ENCODE measurements at regions not wholly inside any gene's neighbourhood (a gene's known extent, or its start where the extent isn't known, plus 50 kb on each side); places are given as distances from the start of the nearest gene placed in this dataset.

- Histone ChIP-seq H3K4me1 (no peaks in the 10 kb centered on the region), H3K27me3 (replicated peaks; ENCODE audit: control insufficient read depth, insufficient read depth, low read length) (no peaks in the 10 kb centered on the region), H3K36me3 (ENCODE audit: control insufficient read depth, insufficient read depth, low read length) (no peaks in the 10 kb centered on the region), H3K4me3 (ENCODE audit: low read depth, low read length) (no peak overlapping the region), H3K9me3 (no peaks in the 10 kb centered on the region)
- Mint-ChIP-seq H3K9me3 (ENCODE audit: unreplicated experiment) (no peaks in the 10 kb centered on the region), H3K4me1 (ENCODE audit: low read depth, unreplicated experiment) (no peaks in the 10 kb centered on the region), H3K27ac (ENCODE audit: unreplicated experiment) (no peak overlapping the region), H3K27me3 (ENCODE audit: insufficient read depth, unreplicated experiment) (peaks cover 3% of the 10 kb centered on the region), H3K36me3 (ENCODE audit: insufficient read depth, unreplicated experiment) (no peaks in the 10 kb centered on the region), H3K4me3 (ENCODE audit: unreplicated experiment) (no peak overlapping the region)
- no peak for TF ChIP-seq CTCF (IDR thresholded peaks at IDR 0.05; ENCODE audit: insufficient read depth in 1 of 2, low read depth in 1 of 2, low read length in 1 of 2, severe bottlenecking in 1 of 2, unreplicated experiment in 1 of 2)
- BruUV-seq (replicated peaks): no TSS peak
- no peak for DNase-seq
- POLR2A ChIA-PET: no interaction called here
- CTCF ChIA-PET: no interaction called here
- intact Hi-C loops (cut with micrococcal nuclease; ENCODE audit: unreplicated experiment): no loop called here
These were observed 55.0 kb upstream of the FOXB1 start for GRCh38 chr15:59948924-59949613.

DNA sequence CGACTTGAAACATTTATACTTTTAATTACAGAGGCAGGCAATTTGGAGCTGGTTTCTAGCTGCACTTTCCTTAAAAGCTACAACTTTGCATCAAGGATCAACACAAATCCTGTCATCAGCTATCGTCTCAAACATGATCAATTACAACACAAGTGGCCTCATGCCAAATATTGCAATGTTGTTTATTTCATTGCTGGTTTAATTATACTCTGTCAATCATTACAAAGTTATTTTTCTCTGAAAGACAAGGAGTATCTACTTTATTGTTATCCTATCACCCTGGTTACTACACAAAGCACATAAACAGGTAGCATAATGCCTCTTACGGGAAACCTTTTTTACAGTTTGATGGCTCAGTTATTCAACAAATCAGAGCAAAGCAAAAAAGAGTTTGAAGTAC lies 58.0 kb upstream of the FOXB1 start:
- no peaks in the 10 kb centered on the region for H3K9me3 ChIP-seq
- no peak overlapping the region for H3K4me3 Mint-ChIP-seq (ENCODE audit: unreplicated experiment)
- H3K4me1 Mint-ChIP-seq (ENCODE audit: low read depth, unreplicated experiment): no peaks in the 10 kb centered on the region
- H3K4me1 ChIP-seq: no peaks in the 10 kb centered on the region
- no peak for DNase-seq
- TF ChIP-seq CTCF (IDR thresholded peaks at IDR 0.05; ENCODE audit: insufficient read depth in 1 of 2, low read depth in 1 of 2, low read length in 1 of 2, severe bottlenecking in 1 of 2, unreplicated experiment in 1 of 2): no peak
- H3K27ac Mint-ChIP-seq (ENCODE audit: unreplicated experiment): no peak overlapping the region
- no peaks in the 10 kb centered on the region for H3K36me3 ChIP-seq (ENCODE audit: control insufficient read depth, insufficient read depth, low read length)
- no peaks in the 10 kb centered on the region for H3K36me3 Mint-ChIP-seq (ENCODE audit: insufficient read depth, unreplicated experiment)
- BruUV-seq (replicated peaks): no TSS peak
- no peak overlapping the region for H3K4me3 ChIP-seq (ENCODE audit: low read depth, low read length)
- H3K27me3 Mint-ChIP-seq (ENCODE audit: insufficient read depth, unreplicated experiment): peaks cover 7% of the 10 kb centered on the region
- no peaks in the 10 kb centered on the region for H3K27me3 ChIP-seq (replicated peaks; ENCODE audit: control insufficient read depth, insufficient read depth, low read length)
- CTCF ChIA-PET: interaction anchor here (0.6 kb wide), 1 partner anchor 249 kb away, joined by 3 read pairs; no protein-coding TSS in a partner anchor
- POLR2A ChIA-PET: no interaction called here
- no peaks in the 10 kb centered on the region for H3K9me3 Mint-ChIP-seq (ENCODE audit: unreplicated experiment)
- intact Hi-C loops (cut with micrococcal nuclease; ENCODE audit: unreplicated experiment): no loop called here

- no peaks in the 10 kb centered on the region for H3K4me1 Mint-ChIP-seq (ENCODE audit: low read depth, unreplicated experiment)
- intact Hi-C loops (cut with micrococcal nuclease; ENCODE audit: unreplicated experiment): no loop called here
- H3K9me3 Mint-ChIP-seq (ENCODE audit: unreplicated experiment): no peaks in the 10 kb centered on the region
- no peak overlapping the region for H3K27ac Mint-ChIP-seq (ENCODE audit: unreplicated experiment)
- Histone ChIP-seq H3K9me3 (no peaks in the 10 kb centered on the region), H3K36me3 (ENCODE audit: control insufficient read depth, insufficient read depth, low read length) (no peaks in the 10 kb centered on the region), H3K27me3 (replicated peaks; ENCODE audit: control insufficient read depth, insufficient read depth, low read length) (no peaks in the 10 kb centered on the region), H3K4me1 (no peaks in the 10 kb centered on the region), H3K4me3 (ENCODE audit: low read depth, low read length) (no peak overlapping the region)
- POLR2A ChIA-PET: no interaction called here
- H3K27me3 Mint-ChIP-seq (ENCODE audit: insufficient read depth, unreplicated experiment): peaks cover 10% of the 10 kb centered on the region
- DNase-seq: no peak
- no peak overlapping the region for H3K4me3 Mint-ChIP-seq (ENCODE audit: unreplicated experiment)
- no peaks in the 10 kb centered on the region for H3K36me3 Mint-ChIP-seq (ENCODE audit: insufficient read depth, unreplicated experiment)
- no peak for TF ChIP-seq CTCF (IDR thresholded peaks at IDR 0.05; ENCODE audit: insufficient read depth in 1 of 2, low read depth in 1 of 2, low read length in 1 of 2, severe bottlenecking in 1 of 2, unreplicated experiment in 1 of 2)
- CTCF ChIA-PET: no interaction called here
- BruUV-seq (replicated peaks): no TSS peak
These were observed 59.1 kb upstream of the FOXB1 start for GRCh38 chr15:59945036-59945435.

Data from Caco-2 (cell line).